Spleen (tissue), 7 donors: ENCODE measurements at regions not wholly inside any gene's neighbourhood (a gene's known extent, or its start where the extent isn't known, plus 50 kb on each side); places are given as distances from the start of the nearest gene placed in this dataset.

Source experiments
- POLR2A ChIP-seq, 3 donors: fragments of 450-650 bp; IDR thresholded peaks; one replicate each; pipeline ENCODE4 v1.5.1; 2017; ENCODE audit warnings: antibody characterized with exemption in 3 of 3, mild to moderate bottlenecking in 1 of 3
- POLR2AphosphoS5 ChIP-seq, 3 donors: sonication (generic); formaldehyde crosslinking; IDR thresholded peaks; one replicate each; pipeline ENCODE4 v1.5.1; 2017; ENCODE audit warnings: antibody characterized with exemption in 3 of 3
- TF ChIP-seq, protein P1 (sequence below), 11 experiments: fragments of 200-600 bp in 7 of 11; fragments of 450-650 bp in 4 of 11; sonication (generic) in 4 of 11; IDR thresholded peaks in 8 of 11; conservative IDR thresholded peaks in 3 of 11; 1 replicate in 7 of 11; 2 replicates in 4 of 11; pipeline versions ENCODE4 v1.4.0 to v1.8.0; 2016 to 2021; ENCODE audit warnings: antibody characterized with exemption in 11 of 11, inconsistent platforms in 4 of 11, mild to moderate bottlenecking in 1 of 11
- donor health status: DM: no; HTN: no; CAD: no; lungs with moderate emphysema.
- donor health status: DM: no; HTN: no; CAD: no.
- donor health status: DM: no; HTN: no; CAD: no.

DNA sequence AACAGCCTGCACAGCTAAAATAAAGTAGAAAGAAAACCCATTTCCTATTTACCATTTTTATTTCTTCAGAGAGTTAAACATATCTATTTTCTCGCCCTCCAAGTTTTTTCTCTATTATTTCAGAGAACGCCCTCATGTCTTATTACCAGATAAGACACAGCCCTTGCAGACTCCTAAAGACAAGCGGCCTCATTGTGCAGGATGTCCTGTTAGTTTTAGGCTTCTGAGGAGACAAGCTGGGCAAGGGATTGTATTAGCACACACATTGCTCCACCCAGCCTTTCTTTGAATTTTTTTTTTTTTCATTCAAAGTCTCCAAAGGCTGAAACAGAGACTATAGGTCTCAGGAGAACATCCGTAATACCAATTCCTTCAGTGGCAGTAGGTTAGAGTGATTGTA lies 101.8 kb upstream of the UBL3 start:
- TF ChIP-seq, protein P1, sequence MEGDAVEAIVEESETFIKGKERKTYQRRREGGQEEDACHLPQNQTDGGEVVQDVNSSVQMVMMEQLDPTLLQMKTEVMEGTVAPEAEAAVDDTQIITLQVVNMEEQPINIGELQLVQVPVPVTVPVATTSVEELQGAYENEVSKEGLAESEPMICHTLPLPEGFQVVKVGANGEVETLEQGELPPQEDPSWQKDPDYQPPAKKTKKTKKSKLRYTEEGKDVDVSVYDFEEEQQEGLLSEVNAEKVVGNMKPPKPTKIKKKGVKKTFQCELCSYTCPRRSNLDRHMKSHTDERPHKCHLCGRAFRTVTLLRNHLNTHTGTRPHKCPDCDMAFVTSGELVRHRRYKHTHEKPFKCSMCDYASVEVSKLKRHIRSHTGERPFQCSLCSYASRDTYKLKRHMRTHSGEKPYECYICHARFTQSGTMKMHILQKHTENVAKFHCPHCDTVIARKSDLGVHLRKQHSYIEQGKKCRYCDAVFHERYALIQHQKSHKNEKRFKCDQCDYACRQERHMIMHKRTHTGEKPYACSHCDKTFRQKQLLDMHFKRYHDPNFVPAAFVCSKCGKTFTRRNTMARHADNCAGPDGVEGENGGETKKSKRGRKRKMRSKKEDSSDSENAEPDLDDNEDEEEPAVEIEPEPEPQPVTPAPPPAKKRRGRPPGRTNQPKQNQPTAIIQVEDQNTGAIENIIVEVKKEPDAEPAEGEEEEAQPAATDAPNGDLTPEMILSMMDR (IDR thresholded peaks at IDR 0.05 in 8 of 11, conservative IDR thresholded peaks at IDR 0.05 in 3 of 11), result no peak
- no peak for TF ChIP-seq POLR2A (IDR thresholded peaks at IDR 0.05)
- no peak for TF ChIP-seq POLR2AphosphoS5 (IDR thresholded peaks at IDR 0.05)
